ENCODE measurements at regions not wholly inside any gene's neighbourhood (a gene's known extent, or its start where the extent isn't known, plus 50 kb on each side); places are given as distances from the start of the nearest gene placed in this dataset.

GRCh38 chr2:223464071-223464470 is 138.1 kb downstream of the SCG2 start:
- no peaks in the 10 kb centered on the region for H3K27me3 ChIP-seq (replicated peaks in 1 of 4; ENCODE audit: control insufficient read depth in 3 of 4, extremely low read depth in 1 of 4, insufficient read depth in 3 of 4, low read length in 3 of 4)
- no peak overlapping the region for H2BK120ac ChIP-seq (replicated peaks; ENCODE audit: low read depth, low read length)
- H2AFZ ChIP-seq (ENCODE audit: low read length): no peak overlapping the region
- WGBS, 2 experiments (ENCODE audit: extremely low coverage in 1 of 2, insufficient coverage in 1 of 2, insufficient read length in 1 of 2, insufficient replicate concordance in 2 of 2, low coverage in 1 of 2, low lambda C conversion rate in 2 of 2, missing lambda C conversion rate in 1 of 2): 81% methylated on average over 2 of the region's 2 CpGs; no CpG with 5 or more reads in 1 of the 2 experiments
- no peak overlapping the region for H2BK15ac ChIP-seq (ENCODE audit: low read length)
- H4K91ac ChIP-seq (replicated peaks; ENCODE audit: insufficient read length, low read length): no peak overlapping the region
- no peaks in the 10 kb centered on the region for H3K79me1 ChIP-seq (ENCODE audit: low read depth, low read length)
- no peaks in the 10 kb centered on the region for H3K23me2 ChIP-seq (ENCODE audit: low read depth, low read length)
- no peaks in the 10 kb centered on the region for H3K36me3 ChIP-seq (ENCODE audit: control insufficient read depth in 2 of 4, insufficient read depth in 4 of 4, low read length in 3 of 4)
- no peak for TF ChIP-seq ATF2 (IDR thresholded peaks at IDR 0.05; ENCODE audit: low read length)
- TF ChIP-seq EZH2 (IDR thresholded peaks at IDR 0.05; ENCODE audit: low read depth, low read length, severe bottlenecking): no peak
- TF ChIP-seq EP300 (IDR thresholded peaks at IDR 0.05; ENCODE audit: borderline replicate concordance in 1 of 2, low read depth in 2 of 2, low read length in 2 of 2): no peak
- no peak for TF ChIP-seq RBBP5 (IDR thresholded peaks at IDR 0.05; ENCODE audit: borderline replicate concordance, low read depth, low read length)
- no peak for TF ChIP-seq HDAC2 (IDR thresholded peaks at IDR 0.05; ENCODE audit: borderline replicate concordance in 1 of 2, low read depth in 2 of 2, low read length in 2 of 2)
- TF ChIP-seq CHD1 (IDR thresholded peaks at IDR 0.05; ENCODE audit: low read depth, low read length): no peak
- no peak for TF ChIP-seq RXRA (IDR thresholded peaks at IDR 0.05; ENCODE audit: insufficient read depth, low read depth, low read length)
- no peak for TF ChIP-seq TBP (IDR thresholded peaks at IDR 0.05; ENCODE audit: low read depth, low read length)
- no peak for TF ChIP-seq TAF1 (IDR thresholded peaks at IDR 0.05; ENCODE audit: low read depth, low read length)
- no peak for TF ChIP-seq ATF3 (IDR thresholded peaks at IDR 0.05; ENCODE audit: insufficient read depth, low read depth, low read length)
- no peak for TF ChIP-seq POLR2A (IDR thresholded peaks at IDR 0.05; ENCODE audit: control extremely low read depth in 1 of 2, low read depth in 2 of 2, low read length in 2 of 2)
- TF ChIP-seq POLR2AphosphoS5 (IDR thresholded peaks at IDR 0.05; ENCODE audit: low read depth, low read length): no peak
- H2AK5ac ChIP-seq (ENCODE audit: low read depth, low read length): no peak overlapping the region
- ChIA-PET POLR2A (ENCODE audit: partially characterized antibody) (interaction anchor here (0.6 kb wide), 1 partner anchor 321 kb away, joined by 3 read pairs; no protein-coding TSS in a partner anchor), CTCF (ENCODE audit: partially characterized antibody) (interaction anchor here (2.1 kb wide), 1 partner anchor 154 kb away, joined by 5 read pairs; no protein-coding TSS in a partner anchor)
- no peaks in the 10 kb centered on the region for H4K20me1 ChIP-seq (replicated peaks in 1 of 2; ENCODE audit: control insufficient read depth in 1 of 2, insufficient read depth in 2 of 2, low read length in 2 of 2)
- FAIRE-seq (no peak), DNase-seq (ENCODE audit: low read depth in 1 of 2, low spot score in 2 of 2) (no peak)
- no peak overlapping the region for H3K4me3 ChIP-seq (ENCODE audit: extremely low read depth in 1 of 4, insufficient read depth in 2 of 4, low read depth in 3 of 4, low read length in 4 of 4)
- H2BK12ac ChIP-seq (ENCODE audit: low read depth, low read length): no peak overlapping the region
- no peak overlapping the region for H3K27ac ChIP-seq (ENCODE audit: low read depth, low read length)
- H4K5ac ChIP-seq (ENCODE audit: insufficient read length, low read depth, low read length): no peak overlapping the region
- H2BK5ac ChIP-seq (ENCODE audit: low read depth, low read length): no peak overlapping the region
- no peaks in the 10 kb centered on the region for H3K9me3 ChIP-seq (ENCODE audit: insufficient read depth in 2 of 2, low read depth in 1 of 2, low read length in 1 of 2)
- no peak overlapping the region for H3K14ac ChIP-seq (ENCODE audit: insufficient read length)
- H3K23ac ChIP-seq (ENCODE audit: insufficient read length): no peak overlapping the region
- H3K4me2 ChIP-seq (ENCODE audit: insufficient read depth in 1 of 2, low read depth in 2 of 2, low read length in 2 of 2): no peak overlapping the region
- H2BK20ac ChIP-seq (ENCODE audit: low read length): no peak overlapping the region
- no peak overlapping the region for H3K18ac ChIP-seq (ENCODE audit: extremely low read depth, low read length)
- H3K4me1 ChIP-seq (replicated peaks in 1 of 4; ENCODE audit: control insufficient read depth in 3 of 4, insufficient read depth in 4 of 4, low read length in 3 of 4): no peaks in the 10 kb centered on the region
- H3K79me2 ChIP-seq (ENCODE audit: control insufficient read depth in 1 of 2, insufficient read depth in 2 of 2, low read length in 2 of 2): no peaks in the 10 kb centered on the region
- no peak overlapping the region for H3K56ac ChIP-seq (replicated peaks; ENCODE audit: insufficient read length, low read depth, low read length)
- H3K4ac ChIP-seq (replicated peaks; ENCODE audit: insufficient read length, low read depth, low read length): no peak overlapping the region
- no peak overlapping the region for H4K8ac ChIP-seq (ENCODE audit: extremely low read depth, insufficient read depth, low read length)
- H3K9ac ChIP-seq (replicated peaks in 1 of 4; ENCODE audit: extremely low read depth in 1 of 4, low read depth in 3 of 4, low read length in 3 of 4): no peak overlapping the region

All from H1 (cell line).